ENCODE measurements at regions not wholly inside any gene's neighbourhood (a gene's known extent, or its start where the extent isn't known, plus 50 kb on each side); places are given as distances from the start of the nearest gene placed in this dataset.

DNA sequence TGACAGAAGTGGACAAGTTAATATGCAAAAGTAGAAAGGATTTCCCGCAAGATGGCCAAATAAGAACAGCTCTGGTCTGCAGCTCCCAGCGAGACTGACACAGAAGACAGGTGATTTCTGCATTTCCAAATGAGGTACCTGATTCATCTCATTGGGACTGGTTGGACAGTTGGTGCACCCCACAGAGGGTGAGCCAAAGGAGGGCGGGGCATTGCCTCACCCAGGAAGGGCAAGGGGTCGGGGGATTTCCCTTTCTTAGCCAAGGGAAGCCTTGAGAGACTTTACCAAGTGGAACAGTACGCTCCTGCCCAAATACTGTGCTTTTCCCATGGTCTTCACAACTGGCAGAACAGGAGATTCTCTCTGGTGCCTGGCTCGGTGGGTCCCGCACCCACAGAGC is 191.3 kb downstream of the ALG10B start:
- no peak for TF ChIP-seq POLR2A (IDR thresholded peaks at IDR 0.05; ENCODE audit: low read length)
- no peak for TF ChIP-seq GATA1 (IDR thresholded peaks at IDR 0.05; ENCODE audit: low read depth, low read length)

All from erythroblast (primary cell).